A673 (cell line): ENCODE measurements at regions not wholly inside any gene's neighbourhood (a gene's known extent, or its start where the extent isn't known, plus 50 kb on each side); places are given as distances from the start of the nearest gene placed in this dataset.

ENCODE experiments used
- EZH2 ChIP-seq: fragments of 200-600 bp; sonication (generic); IDR thresholded peaks from 2 replicates; pipeline ENCODE4 v1.6.1; 2017; ENCODE audit warnings: borderline replicate concordance, low read depth, mild to moderate bottlenecking, mixed read lengths, antibody characterized with exemption, low read length; ENCODE audit not compliant: poor library complexity, severe bottlenecking
- TF ChIP-seq, protein P1 (sequence below): fragments of 300-800, 200-600 bp; sonication (generic); conservative IDR thresholded peaks from 2 replicates; pipeline ENCODE4 v1.5.1; 2017; ENCODE audit warnings: low read depth, mild to moderate bottlenecking, antibody characterized with exemption, low read length, moderate library complexity, mixed read lengths

DNA sequence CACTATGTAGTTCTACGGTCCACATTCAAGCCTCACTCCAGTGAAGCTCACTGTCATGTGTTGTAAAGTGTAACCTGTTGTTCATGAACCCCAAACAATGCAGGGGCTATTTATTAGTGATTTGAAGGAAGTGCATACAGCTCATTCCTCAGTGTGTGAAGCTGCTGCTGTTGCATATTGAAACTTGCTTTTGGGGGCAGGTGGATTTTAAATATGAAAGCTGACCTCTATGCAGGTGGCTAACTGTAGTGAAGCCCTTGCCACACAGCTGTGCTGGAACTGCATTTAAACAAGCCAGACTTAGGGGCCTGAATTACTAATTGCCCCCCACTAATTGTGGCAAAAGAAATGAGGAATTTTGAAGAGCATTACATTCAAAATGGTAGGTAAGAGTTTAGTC is 226.3 kb downstream of the ATP23 start:
- TF ChIP-seq, protein P1, sequence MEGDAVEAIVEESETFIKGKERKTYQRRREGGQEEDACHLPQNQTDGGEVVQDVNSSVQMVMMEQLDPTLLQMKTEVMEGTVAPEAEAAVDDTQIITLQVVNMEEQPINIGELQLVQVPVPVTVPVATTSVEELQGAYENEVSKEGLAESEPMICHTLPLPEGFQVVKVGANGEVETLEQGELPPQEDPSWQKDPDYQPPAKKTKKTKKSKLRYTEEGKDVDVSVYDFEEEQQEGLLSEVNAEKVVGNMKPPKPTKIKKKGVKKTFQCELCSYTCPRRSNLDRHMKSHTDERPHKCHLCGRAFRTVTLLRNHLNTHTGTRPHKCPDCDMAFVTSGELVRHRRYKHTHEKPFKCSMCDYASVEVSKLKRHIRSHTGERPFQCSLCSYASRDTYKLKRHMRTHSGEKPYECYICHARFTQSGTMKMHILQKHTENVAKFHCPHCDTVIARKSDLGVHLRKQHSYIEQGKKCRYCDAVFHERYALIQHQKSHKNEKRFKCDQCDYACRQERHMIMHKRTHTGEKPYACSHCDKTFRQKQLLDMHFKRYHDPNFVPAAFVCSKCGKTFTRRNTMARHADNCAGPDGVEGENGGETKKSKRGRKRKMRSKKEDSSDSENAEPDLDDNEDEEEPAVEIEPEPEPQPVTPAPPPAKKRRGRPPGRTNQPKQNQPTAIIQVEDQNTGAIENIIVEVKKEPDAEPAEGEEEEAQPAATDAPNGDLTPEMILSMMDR, result no peak
- no peak for TF ChIP-seq EZH2
